ENCODE measurements at regions not wholly inside any gene's neighbourhood (a gene's known extent, or its start where the extent isn't known, plus 50 kb on each side); places are given as distances from the start of the nearest gene placed in this dataset.

GRCh38 chr5:158145827-158146226, 286.9 kb upstream of the CLINT1 start:
- in situ Hi-C loops (cut with MboI; ENCODE audit: low sequenced_read_pairs) = no loop called here

- in situ Hi-C loops (cut with MboI; ENCODE audit: low sequenced_read_pairs) = no loop called here
These were observed 284.1 kb upstream of the CLINT1 start for GRCh38 chr5:158143081-158143480.

GRCh38 chr5:158142156-158142555, 283.2 kb upstream of the CLINT1 start:
- in situ Hi-C loops (cut with MboI; ENCODE audit: low sequenced_read_pairs) = no loop called here

- in situ Hi-C loops (cut with MboI; ENCODE audit: low sequenced_read_pairs) = no loop called here
These were observed 281.3 kb upstream of the CLINT1 start for GRCh38 chr5:158140120-158140731.

GRCh38 chr5:158139161-158139560, 280.2 kb upstream of the CLINT1 start:
- in situ Hi-C loops (cut with MboI; ENCODE audit: low sequenced_read_pairs) = no loop called here

- in situ Hi-C loops (cut with MboI; ENCODE audit: low sequenced_read_pairs) = no loop called here
These were observed 276.8 kb upstream of the CLINT1 start for GRCh38 chr5:158135682-158136179.

GRCh38 chr5:158133369-158133768, 274.4 kb upstream of the CLINT1 start:
- in situ Hi-C loops (cut with MboI; ENCODE audit: low sequenced_read_pairs) = no loop called here

GRCh38 chr5:158127536-158127935, 268.6 kb upstream of the CLINT1 start:
- in situ Hi-C loops (cut with MboI; ENCODE audit: low sequenced_read_pairs) = no loop called here

GRCh38 chr5:158126442-158127405, 267.8 kb upstream of the CLINT1 start:
- in situ Hi-C loops (cut with MboI; ENCODE audit: low sequenced_read_pairs) = no loop called here

- in situ Hi-C loops (cut with MboI; ENCODE audit: low sequenced_read_pairs) = no loop called here
These were observed 265.8 kb upstream of the CLINT1 start for GRCh38 chr5:158124606-158125316.

- in situ Hi-C loops (cut with MboI; ENCODE audit: low sequenced_read_pairs) = no loop called here
These were observed 264.6 kb upstream of the CLINT1 start for GRCh38 chr5:158123595-158123994.

- in situ Hi-C loops (cut with MboI; ENCODE audit: low sequenced_read_pairs) = no loop called here
These were observed 262.7 kb upstream of the CLINT1 start for GRCh38 chr5:158121678-158122077.

GRCh38 chr5:158120760-158121159, 261.8 kb upstream of the CLINT1 start:
- in situ Hi-C loops (cut with MboI; ENCODE audit: low sequenced_read_pairs) = no loop called here

- in situ Hi-C loops (cut with MboI; ENCODE audit: low sequenced_read_pairs) = no loop called here
These were observed 261.2 kb upstream of the CLINT1 start for GRCh38 chr5:158119961-158120723.

- in situ Hi-C loops (cut with MboI; ENCODE audit: low sequenced_read_pairs) = no loop called here
These were observed 258.7 kb upstream of the CLINT1 start for GRCh38 chr5:158117467-158118160.

- in situ Hi-C loops (cut with MboI; ENCODE audit: low sequenced_read_pairs) = no loop called here
These were observed 258.0 kb upstream of the CLINT1 start for GRCh38 chr5:158116965-158117364.

GRCh38 chr5:158115468-158115867, 256.5 kb upstream of the CLINT1 start:
- in situ Hi-C loops (cut with MboI; ENCODE audit: low sequenced_read_pairs) = no loop called here

- in situ Hi-C loops (cut with MboI; ENCODE audit: low sequenced_read_pairs) = no loop called here
These were observed 249.2 kb upstream of the CLINT1 start for GRCh38 chr5:158108177-158108576.

GRCh38 chr5:158100373-158100888, 241.5 kb upstream of the CLINT1 start:
- in situ Hi-C loops (cut with MboI; ENCODE audit: low sequenced_read_pairs) = no loop called here

All from HL-60/S4 treated with phorbol 12-myristate 13-acetate at 8.2 ng/mL for 4 days and 3 days (cell line).